Stimulated activated memory B cell treated with anti-CD40 and anti-IgM and Interleukin-4, amounts not matched to agents 10 μg/mL and 1 μg/mL and 100 μg/mL, for 72 hours (primary cell): ENCODE measurements at regions not wholly inside any gene's neighbourhood (a gene's known extent, or its start where the extent isn't known, plus 50 kb on each side); places are given as distances from the start of the nearest gene placed in this dataset.
A peak's percentile ranks its signal among the peaks of the same experiment; 100 is the strongest.
"Not testable (repeated sequence)": the region's sequence is repeated elsewhere in the genome, so short reads cannot be mapped to it uniquely, and the experiment has no call there.

Source experiments
- ATAC-seq: fragments of 150-1000 bp; cut with Tn5 transposase; 2 replicates; pipeline ENCODE4 v1.10.0; 2021
- H3K27ac Mint-ChIP-seq: one replicate; pipeline ENCODE4 v1.8.0; 2022; ENCODE audit warnings: mild to moderate bottlenecking, mixed read lengths
- H3K27me3 Mint-ChIP-seq: one replicate; pipeline ENCODE4 v1.8.0; 2022; ENCODE audit warnings: mixed read lengths
- H3K36me3 Mint-ChIP-seq: one replicate; pipeline ENCODE4 v1.8.0; 2022; ENCODE audit warnings: mixed read lengths
- H3K4me1 Mint-ChIP-seq: one replicate; pipeline ENCODE4 v1.8.0; 2022; ENCODE audit warnings: mixed read lengths
- H3K4me3 Mint-ChIP-seq: one replicate; pipeline ENCODE4 v1.8.0; 2022; ENCODE audit warnings: mild to moderate bottlenecking, moderate library complexity, mixed read lengths
- H3K9me3 Mint-ChIP-seq: one replicate; pipeline ENCODE4 v1.8.0; 2022; ENCODE audit warnings: mixed read lengths

GRCh38 chr2:47964277-47964676 is 58.0 kb upstream of the FBXO11 start:
- Mint-ChIP-seq H3K4me3 (no peak overlapping the region), H3K27me3 (peaks cover 17% of the 10 kb centered on the region), H3K36me3 (no peaks in the 10 kb centered on the region), H3K27ac (no peak overlapping the region), H3K9me3 (peaks cover 4% of the 10 kb centered on the region), H3K4me1 (no peaks in the 10 kb centered on the region)
- ATAC-seq = no peak

- H3K36me3 Mint-ChIP-seq = no peaks in the 10 kb centered on the region
- H3K27me3 Mint-ChIP-seq = peaks cover 16% of the 10 kb centered on the region
- peaks cover 4% of the 10 kb centered on the region for H3K9me3 Mint-ChIP-seq
- no peak for ATAC-seq
- H3K4me3 Mint-ChIP-seq = no peak overlapping the region
- H3K27ac Mint-ChIP-seq = no peak overlapping the region
- no peaks in the 10 kb centered on the region for H3K4me1 Mint-ChIP-seq
These were observed 58.6 kb upstream of the FBXO11 start for GRCh38 chr2:47964722-47965434.

GRCh38 chr2:47976728-47977127 is 70.4 kb upstream of the FBXO11 start:
- H3K36me3 Mint-ChIP-seq, H3K4me3 Mint-ChIP-seq, H3K27ac Mint-ChIP-seq, H3K4me1 Mint-ChIP-seq, H3K9me3 Mint-ChIP-seq, ATAC-seq, H3K27me3 Mint-ChIP-seq: not testable (repeated sequence)

- Mint-ChIP-seq H3K4me3 (no peak overlapping the region), H3K27ac (no peak overlapping the region), H3K9me3 (peaks cover 3% of the 10 kb centered on the region), H3K36me3 (no peaks in the 10 kb centered on the region), H3K27me3 (no peaks in the 10 kb centered on the region), H3K4me1 (peaks cover 11% of the 10 kb centered on the region)
- peak; percentile 73 for ATAC-seq
These were observed 77.7 kb upstream of the FBXO11 start for GRCh38 chr2:47984041-47984440.

- peaks cover 3% of the 10 kb centered on the region for H3K9me3 Mint-ChIP-seq
- no peak for ATAC-seq
- H3K27me3 Mint-ChIP-seq = no peaks in the 10 kb centered on the region
- H3K4me3 Mint-ChIP-seq = no peak overlapping the region
- H3K27ac Mint-ChIP-seq = no peak overlapping the region
- H3K4me1 Mint-ChIP-seq = peaks cover 10% of the 10 kb centered on the region
- H3K36me3 Mint-ChIP-seq = no peaks in the 10 kb centered on the region
These were observed 84.2 kb upstream of the FBXO11 start for GRCh38 chr2:47990503-47990902.

- Mint-ChIP-seq H3K27ac (peak overlapping the region; percentile 51), H3K4me3 (no peak overlapping the region)
These were observed 86.4 kb upstream of the FBXO11 start for GRCh38 chr2:47992671-47993070.

GRCh38 chr2:47996808-47997207 is 90.5 kb upstream of the FBXO11 start:
- Mint-ChIP-seq H3K9me3 (no peaks in the 10 kb centered on the region), H3K4me1 (peaks cover 10% of the 10 kb centered on the region), H3K27ac (no peak overlapping the region), H3K36me3 (no peaks in the 10 kb centered on the region), H3K4me3 (no peak overlapping the region), H3K27me3 (no peaks in the 10 kb centered on the region)
- ATAC-seq = no peak

More at GRCh38 chr2:47992671-47993070, 86.4 kb upstream of the FBXO11 start:
- H3K27me3 Mint-ChIP-seq = no peaks in the 10 kb centered on the region
- peaks cover 10% of the 10 kb centered on the region for H3K4me1 Mint-ChIP-seq
- no peaks in the 10 kb centered on the region for H3K36me3 Mint-ChIP-seq
- peak; percentile 53 for ATAC-seq
- H3K9me3 Mint-ChIP-seq = no peaks in the 10 kb centered on the region

GRCh38 chr2:47999512-47999911 is 93.2 kb upstream of the FBXO11 start:
- ATAC-seq = no peak
- no peaks in the 10 kb centered on the region for H3K36me3 Mint-ChIP-seq
- H3K27me3 Mint-ChIP-seq = no peaks in the 10 kb centered on the region
- H3K27ac Mint-ChIP-seq = no peak overlapping the region
- no peaks in the 10 kb centered on the region for H3K9me3 Mint-ChIP-seq
- no peaks in the 10 kb centered on the region for H3K4me1 Mint-ChIP-seq
- H3K4me3 Mint-ChIP-seq = no peak overlapping the region

GRCh38 chr2:48001498-48001897 is 95.2 kb upstream of the FBXO11 start:
- ATAC-seq = no peak
- no peak overlapping the region for H3K4me3 Mint-ChIP-seq
- no peaks in the 10 kb centered on the region for H3K4me1 Mint-ChIP-seq
- H3K27me3 Mint-ChIP-seq = no peaks in the 10 kb centered on the region
- H3K27ac Mint-ChIP-seq = no peak overlapping the region
- H3K9me3 Mint-ChIP-seq = peaks cover 4% of the 10 kb centered on the region
- H3K36me3 Mint-ChIP-seq = no peaks in the 10 kb centered on the region

GRCh38 chr2:48006094-48006493 is 99.8 kb upstream of the FBXO11 start:
- Mint-ChIP-seq H3K27me3 (no peaks in the 10 kb centered on the region), H3K4me3 (no peak overlapping the region), H3K9me3 (peaks cover 4% of the 10 kb centered on the region), H3K36me3 (no peaks in the 10 kb centered on the region), H3K27ac (no peak overlapping the region), H3K4me1 (no peaks in the 10 kb centered on the region)
- no peak for ATAC-seq

- peaks cover 4% of the 10 kb centered on the region for H3K9me3 Mint-ChIP-seq
- H3K4me3 Mint-ChIP-seq = no peak overlapping the region
- H3K27me3 Mint-ChIP-seq = no peaks in the 10 kb centered on the region
- H3K27ac Mint-ChIP-seq = no peak overlapping the region
- no peaks in the 10 kb centered on the region for H3K36me3 Mint-ChIP-seq
- no peak for ATAC-seq
- H3K4me1 Mint-ChIP-seq = no peaks in the 10 kb centered on the region
These were observed 101.5 kb upstream of the FBXO11 start for GRCh38 chr2:48007699-48008268.

GRCh38 chr2:48009256-48009655 is 103.0 kb upstream of the FBXO11 start:
- H3K4me1 Mint-ChIP-seq = no peaks in the 10 kb centered on the region
- H3K27ac Mint-ChIP-seq = no peak overlapping the region
- ATAC-seq = no peak
- H3K4me3 Mint-ChIP-seq = no peak overlapping the region
- peaks cover 4% of the 10 kb centered on the region for H3K9me3 Mint-ChIP-seq
- no peaks in the 10 kb centered on the region for H3K36me3 Mint-ChIP-seq
- H3K27me3 Mint-ChIP-seq = no peaks in the 10 kb centered on the region

GRCh38 chr2:48015421-48015820 is 109.1 kb upstream of the FBXO11 start:
- H3K9me3 Mint-ChIP-seq = no peaks in the 10 kb centered on the region
- H3K4me3 Mint-ChIP-seq = no peak overlapping the region
- H3K27ac Mint-ChIP-seq = no peak overlapping the region
- ATAC-seq = no peak
- H3K27me3 Mint-ChIP-seq = no peaks in the 10 kb centered on the region
- H3K36me3 Mint-ChIP-seq = no peaks in the 10 kb centered on the region
- H3K4me1 Mint-ChIP-seq = no peaks in the 10 kb centered on the region

- Mint-ChIP-seq H3K36me3 (no peaks in the 10 kb centered on the region), H3K9me3 (no peaks in the 10 kb centered on the region), H3K4me3 (no peak overlapping the region), H3K27ac (no peak overlapping the region), H3K27me3 (no peaks in the 10 kb centered on the region), H3K4me1 (no peaks in the 10 kb centered on the region)
- no peak for ATAC-seq
These were observed 110.1 kb upstream of the FBXO11 start for GRCh38 chr2:48016225-48017019.

GRCh38 chr2:48017136-48017535 is 110.8 kb upstream of the FBXO11 start:
- Mint-ChIP-seq H3K4me3 (no peak overlapping the region), H3K27ac (no peak overlapping the region), H3K36me3 (no peaks in the 10 kb centered on the region), H3K27me3 (peaks cover 5% of the 10 kb centered on the region), H3K9me3 (no peaks in the 10 kb centered on the region), H3K4me1 (no peaks in the 10 kb centered on the region)
- ATAC-seq = no peak

- Mint-ChIP-seq H3K27ac (no peak overlapping the region), H3K27me3 (peaks cover 14% of the 10 kb centered on the region), H3K36me3 (no peaks in the 10 kb centered on the region), H3K4me3 (no peak overlapping the region), H3K4me1 (no peaks in the 10 kb centered on the region), H3K9me3 (no peaks in the 10 kb centered on the region)
- no peak for ATAC-seq
These were observed 112.2 kb upstream of the FBXO11 start for GRCh38 chr2:48018480-48018879.
